OCI-LY7 (cell line): ENCODE measurements at regions not wholly inside any gene's neighbourhood (a gene's known extent, or its start where the extent isn't known, plus 50 kb on each side); places are given as distances from the start of the nearest gene placed in this dataset.

Experiments used
- BruUV-seq: library from RNA; stranded (reverse); fragments of 400-500 nt; replicated peaks from 2 replicates; lab custom pipeline; 2021; lab: Mats Ljungman, UMichigan
- CTCF ChIA-PET: fragments of 300-600 bp; sonication (Branson Sonifier 250); formaldehyde crosslinking; loops from one replicate; lab custom pipeline; 2022; ENCODE audit warnings: antibody characterized with exemption; ENCODE audit not compliant: unreplicated experiment; lab: Charles Lee
- POLR2A ChIA-PET: fragments of 300-600 bp; sonication (Branson Sonifier 250); formaldehyde crosslinking; loops from one replicate; lab custom pipeline; 2022; ENCODE audit warnings: antibody characterized with exemption; lab: Charles Lee
- DNase-seq: peaks from one replicate; pipeline ENCODE4 v3.0.0-alpha.2; 2015; ENCODE audit warnings: low spot score
- H2AFZ ChIP-seq: fragments of 200-600 bp; sonication (generic), shearing (Covaris generic); 2 replicates; pipeline ENCODE4 v1.6.1; 2014; ENCODE audit warnings: mild to moderate bottlenecking, antibody characterized with exemption, low read length, moderate library complexity
- H3K27ac ChIP-seq: fragments of 200-600 bp; sonication (generic); 2 replicates; pipeline ENCODE4 v1.5.1; 2014; ENCODE audit warnings: mixed run types, low read depth, mild to moderate bottlenecking, moderate library complexity, low read length, inconsistent platforms; ENCODE audit not compliant: poor library complexity, severe bottlenecking
- H3K36me3 ChIP-seq: fragments of 200-600 bp; sonication (generic); 2 replicates; pipeline ENCODE4 v1.6.1; 2014; ENCODE audit warnings: mild to moderate bottlenecking, antibody characterized with exemption, low read length, moderate library complexity, mixed read lengths; ENCODE audit not compliant: insufficient read depth
- H3K4me1 ChIP-seq: fragments of 200-600 bp; sonication (generic); 2 replicates; pipeline ENCODE4 v1.5.1; 2014; ENCODE audit warnings: mild to moderate bottlenecking, low read length; ENCODE audit not compliant: insufficient read depth, poor library complexity, severe bottlenecking
- H3K4me2 ChIP-seq: fragments of 200-600 bp; sonication (generic); 2 replicates; pipeline ENCODE4 v1.6.1; 2014; ENCODE audit warnings: mild to moderate bottlenecking, low read length
- H3K4me3 ChIP-seq: fragments of 200-600 bp; sonication (generic); 2 replicates; pipeline ENCODE4 v1.5.1; 2014; ENCODE audit warnings: mild to moderate bottlenecking, low read depth, low read length; ENCODE audit not compliant: poor library complexity, severe bottlenecking
- H3K79me2 ChIP-seq: fragments of 200-600 bp; sonication (generic); 2 replicates; pipeline ENCODE4 v1.6.1; 2016; ENCODE audit warnings: low read depth, mild to moderate bottlenecking, low read length, moderate library complexity, mixed read lengths; ENCODE audit not compliant: insufficient read depth
- H3K9me2 ChIP-seq: fragments of 200-600 bp; sonication (generic); 2 replicates; pipeline ENCODE4 v1.6.1; 2016; ENCODE audit warnings: mild to moderate bottlenecking, low read length, mixed read lengths; ENCODE audit not compliant: insufficient read depth
- H3K9me3 ChIP-seq: fragments of 200-600 bp; sonication (generic); 2 replicates; pipeline ENCODE4 v1.6.1; 2014; ENCODE audit warnings: mild to moderate bottlenecking, mixed run types, low read length, mixed read lengths
- H4K20me1 ChIP-seq: fragments of 200-600 bp; sonication (generic); 2 replicates; pipeline ENCODE4 v1.6.1; 2014; ENCODE audit warnings: mild to moderate bottlenecking, antibody characterized with exemption, low read length, moderate library complexity, mixed read lengths; ENCODE audit not compliant: insufficient read depth
- CTCF ChIP-seq: fragments of 200-600 bp; sonication (generic); conservative IDR thresholded peaks from 2 replicates; pipeline ENCODE4 v1.5.1; 2014; ENCODE audit warnings: mild to moderate bottlenecking, antibody characterized with exemption, low read length, moderate library complexity, mixed read lengths
- EZH2phosphoT487 ChIP-seq: fragments of 200-600 bp; sonication (generic); IDR thresholded peaks from 2 replicates; pipeline ENCODE4 v1.6.1; 2018; ENCODE audit warnings: low read depth, borderline replicate concordance, mild to moderate bottlenecking, mixed run types, antibody characterized with exemption, low read length, moderate library complexity, mixed read lengths
- intact Hi-C: fragments of 100-400 bp; cut with micrococcal nuclease; formaldehyde crosslinking; loops from one replicate; pipeline ENCODE4 v1.10.0; 2022; ENCODE audit not compliant: unreplicated experiment

- CTCF ChIA-PET, result no interaction called here
- no peak for DNase-seq
- no peak overlapping the region for H3K4me3 ChIP-seq
- H3K9me2 ChIP-seq, result no peaks in the 10 kb centered on the region
- BruUV-seq, result no TSS peak
- TF ChIP-seq CTCF (no peak), EZH2phosphoT487 (no peak)
- no peaks in the 10 kb centered on the region for H3K4me1 ChIP-seq
- H3K36me3 ChIP-seq, result no peaks in the 10 kb centered on the region
- H3K79me2 ChIP-seq, result no peaks in the 10 kb centered on the region
- intact Hi-C loops, result no loop called here
- H2AFZ ChIP-seq, result no peak overlapping the region
- POLR2A ChIA-PET, result no interaction called here
- no peaks in the 10 kb centered on the region for H3K9me3 ChIP-seq
- no peak overlapping the region for H3K27ac ChIP-seq
- H4K20me1 ChIP-seq, result no peaks in the 10 kb centered on the region
- H3K4me2 ChIP-seq, result no peak overlapping the region
These were observed 60.1 kb upstream of the ACSL4 start for GRCh38 chrX:109793191-109793590.

- Histone ChIP-seq H3K79me2 (no peaks in the 10 kb centered on the region), H3K4me2 (no peak overlapping the region), H3K9me2 (no peaks in the 10 kb centered on the region), H3K27ac (no peak overlapping the region), H3K4me1 (no peaks in the 10 kb centered on the region), H3K36me3 (no peaks in the 10 kb centered on the region), H3K4me3 (no peak overlapping the region), H2AFZ (no peak overlapping the region), H4K20me1 (no peaks in the 10 kb centered on the region), H3K9me3 (no peaks in the 10 kb centered on the region)
- intact Hi-C loops, result no loop called here
- ChIA-PET CTCF (no interaction called here), POLR2A (no interaction called here)
- DNase-seq, result no peak
- BruUV-seq, result no TSS peak
- TF ChIP-seq EZH2phosphoT487 (no peak), CTCF (no peak)
These were observed 62.6 kb upstream of the ACSL4 start for GRCh38 chrX:109795682-109796081.

- H3K4me2 ChIP-seq, result no peak overlapping the region
- DNase-seq, result no peak
- no peak overlapping the region for H3K27ac ChIP-seq
- no peak overlapping the region for H3K4me3 ChIP-seq
- H3K79me2 ChIP-seq, result no peaks in the 10 kb centered on the region
- H3K36me3 ChIP-seq, result no peaks in the 10 kb centered on the region
- no peaks in the 10 kb centered on the region for H3K9me2 ChIP-seq
- intact Hi-C loops, result no loop called here
- no TSS peak for BruUV-seq
- CTCF ChIA-PET, result no interaction called here
- H2AFZ ChIP-seq, result no peak overlapping the region
- no peaks in the 10 kb centered on the region for H3K4me1 ChIP-seq
- POLR2A ChIA-PET, result no interaction called here
- no peaks in the 10 kb centered on the region for H4K20me1 ChIP-seq
- TF ChIP-seq EZH2phosphoT487, result no peak
- no peak for TF ChIP-seq CTCF
- no peaks in the 10 kb centered on the region for H3K9me3 ChIP-seq
These were observed 64.4 kb upstream of the ACSL4 start for GRCh38 chrX:109797311-109797975.
